Ovary (tissue), 7 donors: ENCODE measurements at regions not wholly inside any gene's neighbourhood (a gene's known extent, or its start where the extent isn't known, plus 50 kb on each side); places are given as distances from the start of the nearest gene placed in this dataset.

ENCODE experiments used
- DNase-seq, 5 donors: peaks; one replicate each; pipeline ENCODE4 v3.0.0-alpha.2; 2019 to 2020
- H3K27ac ChIP-seq, 2 donors: fragments of 200-600 bp; one replicate each; pipeline versions ENCODE4 v1.5.1 to v1.8.0; 2019 to 2022
- H3K27me3 ChIP-seq: fragments of 200-600 bp; one replicate; pipeline ENCODE4 v1.8.0; 2022
- H3K36me3 ChIP-seq: fragments of 200-600 bp; sonication (generic); one replicate; pipeline ENCODE4 v1.5.1; 2019
- H3K4me1 ChIP-seq: one replicate; pipeline ENCODE4 v1.8.1; 2013; ENCODE audit warnings: mild to moderate bottlenecking, moderate library complexity; ENCODE audit not compliant: insufficient read depth
- H3K4me3 ChIP-seq: fragments of 200-600 bp; sonication (generic); one replicate; pipeline ENCODE4 v1.5.1; 2017
- H3K9me3 ChIP-seq, 2 donors: fragments of 200-600 bp in 1 of 2; sonication (generic) in 1 of 2; one replicate each; pipeline versions ENCODE4 v1.5.1 to v1.8.1; 2013 to 2019; ENCODE audit warnings: mild to moderate bottlenecking in 1 of 2, moderate library complexity in 1 of 2
- EP300 ChIP-seq: sonication (generic); formaldehyde crosslinking; IDR thresholded peaks from one replicate; pipeline ENCODE4 v1.6.1; 2017; ENCODE audit warnings: antibody characterized with exemption
- POLR2A ChIP-seq: fragments of 450-650 bp; IDR thresholded peaks from one replicate; pipeline ENCODE4 v1.6.1; 2017; ENCODE audit warnings: antibody characterized with exemption, mild to moderate bottlenecking, moderate library complexity
- WGBS, 3 donors: extraction: QIAGEN DNeasy Blood & Tissue Kit in 1 of 3; methylation state at CpG; one replicate each; pipeline versions ENCODE4 v1.1.5 to v1.1.7; 2013 to 2017; 5-methylcytosine and 5-hydroxymethylcytosine counted together
- intact Hi-C, 4 donors: fragments of 100-400 bp; cut with DNase I; formaldehyde crosslinking; loops; one replicate each; pipeline versions ENCODE4 v1.11.0 to v1.15.1; 2022 to 2023
- TF ChIP-seq, protein P1 (sequence below), 3 donors: fragments of 450-650 bp in 2 of 3; fragments of 200-600 bp in 1 of 3; IDR thresholded peaks; one replicate each; pipeline versions ENCODE4 v1.5.1 to v1.8.0; 2016 to 2022; ENCODE audit warnings: antibody characterized with exemption in 3 of 3, mild to moderate bottlenecking in 1 of 3
- donor health status: DM: no; HTN: no; CAD: no; lungs with moderate emphysema.
- donor health status: DM: no; HTN: no; CAD: no.
- donor health status: Bipolar disorder and iron deficiency.
- donor health status: DM: no; HTN: no; CAD: no.
- donor health status: DM: yes; HTN: yes; CAD: no.

DNA sequence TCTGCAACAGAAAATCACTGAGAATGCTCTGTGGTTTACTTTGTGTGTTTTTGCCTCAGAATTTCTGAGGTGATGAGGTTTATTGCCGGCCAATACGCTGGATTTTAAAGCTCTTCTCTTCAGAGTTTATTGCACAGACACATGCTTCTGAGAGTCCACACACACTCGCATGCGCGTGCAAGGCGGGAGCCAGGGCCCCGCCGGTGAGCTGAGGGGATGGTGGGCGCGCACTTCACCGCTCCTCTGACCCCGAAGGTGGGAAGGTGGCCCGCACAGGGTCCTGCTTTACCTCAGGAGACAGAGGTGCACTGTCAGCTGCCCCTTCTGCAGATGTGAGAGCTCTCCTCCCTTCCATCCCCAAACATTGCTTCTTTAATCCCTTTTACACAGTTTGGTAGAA lies 158.4 kb upstream of the MAGI3 start:
- DNase-seq = no peak
- WGBS, 3 donors = 86 to 89% (median 88%) methylated on average over 13 of the region's 13 CpGs
- intact Hi-C loops = no loop called here
- H3K36me3 ChIP-seq = no peaks in the 10 kb centered on the region
- H3K27me3 ChIP-seq = no peaks in the 10 kb centered on the region
- H3K27ac ChIP-seq = no peak overlapping the region
- H3K4me1 ChIP-seq = no peaks in the 10 kb centered on the region
- TF ChIP-seq, protein P1, sequence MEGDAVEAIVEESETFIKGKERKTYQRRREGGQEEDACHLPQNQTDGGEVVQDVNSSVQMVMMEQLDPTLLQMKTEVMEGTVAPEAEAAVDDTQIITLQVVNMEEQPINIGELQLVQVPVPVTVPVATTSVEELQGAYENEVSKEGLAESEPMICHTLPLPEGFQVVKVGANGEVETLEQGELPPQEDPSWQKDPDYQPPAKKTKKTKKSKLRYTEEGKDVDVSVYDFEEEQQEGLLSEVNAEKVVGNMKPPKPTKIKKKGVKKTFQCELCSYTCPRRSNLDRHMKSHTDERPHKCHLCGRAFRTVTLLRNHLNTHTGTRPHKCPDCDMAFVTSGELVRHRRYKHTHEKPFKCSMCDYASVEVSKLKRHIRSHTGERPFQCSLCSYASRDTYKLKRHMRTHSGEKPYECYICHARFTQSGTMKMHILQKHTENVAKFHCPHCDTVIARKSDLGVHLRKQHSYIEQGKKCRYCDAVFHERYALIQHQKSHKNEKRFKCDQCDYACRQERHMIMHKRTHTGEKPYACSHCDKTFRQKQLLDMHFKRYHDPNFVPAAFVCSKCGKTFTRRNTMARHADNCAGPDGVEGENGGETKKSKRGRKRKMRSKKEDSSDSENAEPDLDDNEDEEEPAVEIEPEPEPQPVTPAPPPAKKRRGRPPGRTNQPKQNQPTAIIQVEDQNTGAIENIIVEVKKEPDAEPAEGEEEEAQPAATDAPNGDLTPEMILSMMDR (IDR thresholded peaks at IDR 0.05) = no peak
- TF ChIP-seq POLR2A = no peak
- TF ChIP-seq EP300 = no peak
- no peaks in the 10 kb centered on the region for H3K9me3 ChIP-seq
- H3K4me3 ChIP-seq = no peak overlapping the region

DNA sequence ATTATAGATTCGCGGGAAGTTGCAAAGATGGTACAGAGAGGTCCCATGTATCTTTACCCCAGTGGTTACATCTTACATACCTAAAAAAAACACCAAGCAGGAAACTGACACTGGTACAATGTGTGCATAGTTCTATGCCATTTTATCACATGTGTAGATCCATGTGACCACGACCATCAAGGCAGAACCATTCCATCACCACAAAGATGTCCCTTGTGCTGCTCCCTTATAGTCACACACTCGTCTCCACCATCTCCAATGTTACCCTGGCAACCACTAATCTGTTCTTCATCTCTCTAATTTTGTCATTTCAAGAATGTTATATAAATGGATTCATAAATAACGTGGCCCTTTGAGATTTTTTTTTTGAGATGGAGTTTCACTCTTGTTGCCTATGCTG lies 156.9 kb upstream of the MAGI3 start:
- 76 to 87% (median 86%) methylated on average over 5 of the region's 5 CpGs for WGBS, 3 donors
- H3K4me3 ChIP-seq = no peak overlapping the region
- TF ChIP-seq POLR2A (no peak), EP300 (no peak)
- TF ChIP-seq, protein P1 (IDR thresholded peaks at IDR 0.05) = no peak
- no peak overlapping the region for H3K27ac ChIP-seq
- H3K27me3 ChIP-seq = no peaks in the 10 kb centered on the region
- intact Hi-C loops = no loop called here
- H3K36me3 ChIP-seq = no peaks in the 10 kb centered on the region
- DNase-seq = no peak
- no peaks in the 10 kb centered on the region for H3K4me1 ChIP-seq
- no peaks in the 10 kb centered on the region for H3K9me3 ChIP-seq

DNA sequence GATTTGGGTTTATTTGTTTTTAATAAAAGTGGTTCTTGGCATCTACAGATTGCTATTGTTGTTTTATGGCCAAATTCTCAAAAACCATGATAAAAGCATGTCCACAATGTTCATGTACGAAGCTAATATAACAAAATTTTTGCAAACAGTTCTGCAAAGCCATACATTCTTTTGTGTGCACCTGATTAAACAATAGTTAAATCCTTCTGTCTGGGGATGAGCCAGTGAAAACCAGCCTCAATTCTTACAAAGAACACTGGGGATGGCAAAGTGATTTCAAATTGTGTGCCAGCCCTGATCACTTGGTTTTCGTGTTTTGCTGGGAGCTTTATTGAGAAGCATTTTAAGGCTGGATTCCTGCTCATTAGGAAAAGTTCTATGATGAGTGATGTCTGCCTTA lies 149.1 kb upstream of the MAGI3 start:
- no peak for DNase-seq
- Histone ChIP-seq H3K4me3 (no peak overlapping the region), H3K4me1 (no peaks in the 10 kb centered on the region), H3K9me3 (no peaks in the 10 kb centered on the region), H3K27ac (no peak overlapping the region), H3K27me3 (no peaks in the 10 kb centered on the region), H3K36me3 (no peaks in the 10 kb centered on the region)
- intact Hi-C loops = no loop called here
- no peak for TF ChIP-seq EP300
- TF ChIP-seq, protein P1 (IDR thresholded peaks at IDR 0.05) = no peak
- no peak for TF ChIP-seq POLR2A
- WGBS, 3 donors = 5 to 23% (median 23%) methylated on average over 2 of the region's 2 CpGs

DNA sequence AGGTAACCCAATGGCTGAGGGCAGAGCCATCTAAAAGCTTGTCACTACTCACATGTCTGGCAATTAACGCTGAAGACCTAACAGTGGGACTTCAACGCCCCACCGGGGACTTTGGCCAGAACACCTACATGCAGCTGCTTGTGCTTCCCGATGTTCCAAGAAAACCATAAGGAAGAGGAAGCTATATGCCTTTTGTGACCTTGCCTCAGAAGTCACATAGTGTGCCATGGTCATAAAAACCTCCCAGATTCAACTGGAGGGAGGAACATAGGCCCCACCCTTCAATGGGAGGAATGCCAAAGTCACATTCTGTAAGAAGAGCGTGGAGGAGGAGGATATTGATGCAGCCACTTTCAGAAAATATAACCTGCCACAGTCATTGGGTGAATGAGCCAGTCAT lies 147.8 kb upstream of the MAGI3 start:
- intact Hi-C loops = no loop called here
- WGBS, 3 donors = 54 to 61% (median 60%) methylated on average over 5 of the region's 5 CpGs
- H3K36me3 ChIP-seq = no peaks in the 10 kb centered on the region
- H3K4me1 ChIP-seq = no peaks in the 10 kb centered on the region
- H3K27me3 ChIP-seq = no peaks in the 10 kb centered on the region
- H3K27ac ChIP-seq = no peak overlapping the region
- no peak overlapping the region for H3K4me3 ChIP-seq
- TF ChIP-seq, protein P1 (IDR thresholded peaks at IDR 0.05) = no peak
- TF ChIP-seq EP300 = no peak
- TF ChIP-seq POLR2A = no peak
- H3K9me3 ChIP-seq = no peaks in the 10 kb centered on the region
- no peak for DNase-seq

DNA sequence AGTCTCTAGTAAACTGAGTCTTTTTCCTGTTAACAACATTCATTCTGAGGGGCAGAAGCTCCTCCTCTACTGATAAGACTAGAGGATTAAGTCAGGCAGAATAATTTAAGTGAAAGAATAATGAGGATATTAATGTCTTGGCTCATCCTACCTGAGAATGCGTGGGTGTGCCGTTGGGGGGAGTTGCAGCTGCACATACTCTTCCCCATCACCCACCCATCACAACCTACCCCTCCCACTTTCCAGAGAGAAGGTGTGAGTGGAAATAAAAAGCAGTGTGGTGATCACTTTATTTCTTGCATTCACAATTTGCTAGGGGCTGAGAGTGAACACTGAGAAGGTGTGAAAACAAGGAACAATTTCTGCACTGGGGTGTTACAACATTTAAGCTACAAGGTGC lies 146.8 kb upstream of the MAGI3 start:
- no peak for DNase-seq
- intact Hi-C loops = no loop called here
- Histone ChIP-seq H3K27ac (no peak overlapping the region), H3K9me3 (no peaks in the 10 kb centered on the region), H3K36me3 (no peaks in the 10 kb centered on the region), H3K4me1 (no peaks in the 10 kb centered on the region), H3K27me3 (no peaks in the 10 kb centered on the region), H3K4me3 (no peak overlapping the region)
- no peak for TF ChIP-seq POLR2A
- WGBS, 3 donors = 4 to 22% (median 12%) methylated on average over 2 of the region's 2 CpGs
